Mesendoderm (in vitro differentiated cells): ENCODE measurements at regions not wholly inside any gene's neighbourhood (a gene's known extent, or its start where the extent isn't known, plus 50 kb on each side); places are given as distances from the start of the nearest gene placed in this dataset.
A peak's percentile ranks its signal among the peaks of the same experiment; 100 is the strongest.

Experiments
- DNase-seq: peaks from one replicate; pipeline ENCODE4 v3.0.0; 2013
- H2AK5ac ChIP-seq: 2 replicates; pipeline ENCODE4 v1.6.1; 2013; ENCODE audit warnings: low read length, inconsistent platforms
- H2BK120ac ChIP-seq: 2 replicates; pipeline ENCODE4 v1.6.1; 2013; ENCODE audit warnings: low read depth, mild to moderate bottlenecking, low read length, moderate library complexity, mixed read lengths
- H2BK15ac ChIP-seq: replicated peaks from 2 replicates; pipeline ENCODE4 v1.6.1; 2013; ENCODE audit warnings: low read depth, mild to moderate bottlenecking, moderate library complexity
- H2BK5ac ChIP-seq: 2 replicates; pipeline ENCODE4 v1.6.1; 2013; ENCODE audit warnings: low read length, inconsistent platforms
- H3K18ac ChIP-seq: 2 replicates; pipeline ENCODE4 v1.6.1; 2013; ENCODE audit warnings: mild to moderate bottlenecking, low read length, mixed read lengths
- H3K23ac ChIP-seq: one replicate; pipeline ENCODE4 v1.6.1; 2013; ENCODE audit warnings: low read length
- H3K27ac ChIP-seq: 2 replicates; pipeline ENCODE4 v1.5.1; 2013; ENCODE audit warnings: low read depth, mild to moderate bottlenecking, inconsistent platforms, low read length, moderate library complexity
- H3K27me3 ChIP-seq: 2 replicates; pipeline ENCODE4 v1.6.1; 2013; ENCODE audit warnings: low read length, control low read depth, mild to moderate bottlenecking, inconsistent platforms; ENCODE audit not compliant: insufficient read depth, poor library complexity
- H3K36me3 ChIP-seq: 2 replicates; pipeline ENCODE4 v1.6.1; 2013; ENCODE audit warnings: low read length, inconsistent platforms; ENCODE audit not compliant: control insufficient read depth, insufficient read depth
- H3K4ac ChIP-seq: one replicate; pipeline ENCODE4 v1.6.1; 2013; ENCODE audit warnings: low read depth, mild to moderate bottlenecking, low read length, moderate library complexity
- H3K4me1 ChIP-seq: 2 replicates; pipeline ENCODE4 v1.6.1; 2013; ENCODE audit warnings: low read depth, low read length, inconsistent platforms; ENCODE audit not compliant: control insufficient read depth
- H3K4me2 ChIP-seq: 2 replicates; pipeline ENCODE4 v1.6.1; 2013; ENCODE audit warnings: low read length
- H3K4me3 ChIP-seq: 2 replicates; pipeline ENCODE4 v1.5.1; 2013; ENCODE audit warnings: mild to moderate bottlenecking, low read length
- H3K56ac ChIP-seq: one replicate; pipeline ENCODE4 v1.6.1; 2013; ENCODE audit warnings: low read length
- H3K79me1 ChIP-seq: 2 replicates; pipeline ENCODE4 v1.6.1; 2013; ENCODE audit warnings: low read length, inconsistent platforms
- H3K79me2 ChIP-seq: 2 replicates; pipeline ENCODE4 v1.6.1; 2013; ENCODE audit warnings: mild to moderate bottlenecking, low read length; ENCODE audit not compliant: control insufficient read depth, insufficient read depth
- H3K9ac ChIP-seq: 2 replicates; pipeline ENCODE4 v1.6.1; 2013; ENCODE audit warnings: low read length, inconsistent platforms
- H4K5ac ChIP-seq: one replicate; pipeline ENCODE4 v1.6.1; 2013; ENCODE audit warnings: low read length
- H4K8ac ChIP-seq: one replicate; pipeline ENCODE4 v1.6.1; 2013; ENCODE audit warnings: low read depth, mild to moderate bottlenecking, control low read depth, low read length, moderate library complexity
- WGBS: extraction: QIAGEN DNeasy Blood & Tissue Kit; methylation state at CpG from one replicate; pipeline ENCODE4 v1.1.7; 2013; ENCODE audit warnings: low lambda C conversion rate, missing lambda C conversion rate; ENCODE audit not compliant: insufficient coverage; ENCODE audit errors: extremely low coverage; 5-methylcytosine and 5-hydroxymethylcytosine counted together

DNA sequence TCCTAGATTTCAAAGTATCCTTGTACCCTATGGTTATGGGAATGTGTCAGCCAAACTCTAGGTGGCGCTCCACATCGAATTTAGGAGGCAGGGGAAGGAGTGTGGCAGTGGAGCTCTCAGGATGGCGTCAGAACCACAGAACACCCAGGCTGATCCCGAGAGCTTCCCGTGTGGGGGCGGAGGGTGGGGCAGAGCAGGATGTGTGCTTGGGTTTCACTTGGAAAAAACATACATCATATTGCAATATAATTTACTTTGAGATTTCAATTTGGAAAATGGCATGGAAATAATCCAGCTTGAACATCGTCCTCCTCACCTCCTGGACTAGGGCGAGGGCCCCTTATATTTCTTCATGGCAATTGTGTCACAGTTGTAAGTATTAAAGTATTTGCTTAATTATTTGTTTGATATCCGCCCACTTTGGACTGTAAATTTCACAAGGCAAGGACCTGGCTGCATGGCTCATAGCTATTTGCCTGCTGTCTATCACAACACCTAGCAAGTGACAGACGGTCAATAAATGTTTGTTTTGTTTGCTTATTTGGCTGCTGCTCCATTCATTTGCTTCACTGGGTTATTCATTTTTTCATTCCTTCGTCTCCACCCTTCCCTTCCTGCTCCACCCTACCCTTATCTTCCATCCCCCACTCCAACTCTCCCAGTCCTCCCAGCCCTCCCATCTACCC, 221.5 kb upstream of the HMGA2 start:
- H2BK15ac ChIP-seq = peak overlapping the region; percentile 23
- H3K36me3 ChIP-seq = no peaks in the 10 kb centered on the region
- H3K56ac ChIP-seq = peak overlapping the region; percentile 57
- H3K79me1 ChIP-seq = no peaks in the 10 kb centered on the region
- no peak overlapping the region for H2AK5ac ChIP-seq
- H2BK120ac ChIP-seq = no peak overlapping the region
- H3K4me2 ChIP-seq = no peak overlapping the region
- DNase-seq = peak; percentile 92
- no peaks in the 10 kb centered on the region for H3K27me3 ChIP-seq
- no CpG with 5 or more reads among the region's 11 CpGs for WGBS
- peak overlapping the region; percentile 65 for H3K18ac ChIP-seq
- H3K4ac ChIP-seq = no peak overlapping the region
- H3K4me1 ChIP-seq = peaks cover 4% of the 10 kb centered on the region
- H2BK5ac ChIP-seq = no peak overlapping the region
- H3K4me3 ChIP-seq = no peak overlapping the region
- H4K8ac ChIP-seq = no peak overlapping the region
- H3K23ac ChIP-seq = no peak overlapping the region
- H3K9ac ChIP-seq = no peak overlapping the region
- H4K5ac ChIP-seq = no peak overlapping the region
- peak overlapping the region; percentile 53 for H3K27ac ChIP-seq
- no peaks in the 10 kb centered on the region for H3K79me2 ChIP-seq

DNA sequence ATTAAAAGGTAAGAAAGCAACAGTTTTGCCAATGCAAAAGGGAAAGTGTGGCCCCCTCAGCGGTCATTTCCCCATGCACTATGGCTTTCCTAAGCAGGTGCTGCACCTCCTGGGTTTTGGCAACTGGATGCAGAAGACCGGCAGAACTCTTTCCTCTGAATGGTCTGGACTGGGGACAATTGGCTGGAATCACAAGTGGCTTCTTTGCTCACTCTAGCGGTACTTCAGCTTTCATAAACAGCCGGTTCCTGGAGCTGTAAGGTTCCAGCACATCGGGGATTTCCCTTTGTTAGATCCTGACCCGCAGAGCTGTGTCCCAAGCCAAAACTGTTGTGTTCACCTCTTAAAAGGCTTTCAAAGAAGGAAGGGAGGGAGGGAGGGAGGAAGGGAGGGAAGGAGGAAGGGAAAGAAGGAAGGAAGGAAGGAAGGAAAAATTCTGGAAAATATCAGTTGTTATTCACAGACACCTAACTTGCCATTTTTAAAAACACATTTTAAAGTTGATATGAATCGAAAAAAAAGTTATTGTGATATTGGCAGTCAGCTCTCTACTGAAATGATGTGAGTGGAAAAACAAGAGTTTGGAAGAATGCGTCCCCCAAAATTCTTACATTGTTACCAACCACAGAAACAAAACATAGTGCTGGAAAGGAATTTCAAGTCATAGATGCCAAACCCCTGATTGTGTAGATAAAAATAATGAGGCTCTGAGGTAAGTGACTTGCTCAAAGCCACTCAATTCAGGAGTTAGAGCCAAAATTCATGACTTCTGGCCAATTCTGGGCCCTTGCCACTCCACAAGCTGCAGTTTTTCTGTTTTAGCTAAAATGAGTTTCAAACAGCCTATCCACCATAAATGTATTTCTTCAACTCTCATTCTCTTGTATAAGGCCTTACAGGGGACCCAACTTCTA, 220.6 kb upstream of the HMGA2 start:
- Histone ChIP-seq H2BK120ac (peak overlapping the region; percentile 82), H3K27me3 (no peaks in the 10 kb centered on the region), H3K79me2 (no peaks in the 10 kb centered on the region), H3K4me3 (no peak overlapping the region), H4K8ac (no peak overlapping the region), H3K79me1 (no peaks in the 10 kb centered on the region), H3K23ac (no peak overlapping the region), H3K18ac (peak overlapping the region; percentile 65), H3K4ac (no peak overlapping the region), H3K4me1 (peaks cover 3% of the 10 kb centered on the region), H3K56ac (peak overlapping the region; percentile 43), H4K5ac (no peak overlapping the region), H2AK5ac (no peak overlapping the region), H3K36me3 (no peaks in the 10 kb centered on the region), H2BK5ac (no peak overlapping the region), H3K27ac (peak overlapping the region; percentile 77), H3K9ac (no peak overlapping the region), H3K4me2 (no peak overlapping the region), H2BK15ac (peak overlapping the region; percentile 64)
- peak; percentile 69 for DNase-seq
- no CpG with 5 or more reads among the region's 8 CpGs for WGBS

DNA sequence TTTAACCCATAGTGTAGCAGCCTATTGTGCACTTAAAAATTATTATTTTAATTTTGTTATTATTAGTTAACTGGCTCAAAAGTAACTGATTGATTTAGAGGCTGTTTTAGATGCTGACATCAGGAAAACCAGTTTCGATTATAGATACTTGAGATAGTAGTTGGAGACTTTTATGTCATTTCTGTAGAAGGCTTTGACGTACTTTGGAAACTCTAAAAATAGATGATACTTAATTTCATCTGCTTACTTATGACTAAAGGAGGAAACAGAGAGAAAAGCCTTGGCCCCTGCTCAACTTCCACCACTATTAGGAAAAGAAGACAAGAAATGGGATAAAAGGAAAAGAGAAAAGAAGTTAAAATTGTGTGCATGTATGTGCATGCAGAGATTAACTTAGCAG, 219.3 kb upstream of the HMGA2 start:
- no peak for DNase-seq
- H2AK5ac ChIP-seq = no peak overlapping the region
- no peak overlapping the region for H3K56ac ChIP-seq
- H3K79me2 ChIP-seq = no peaks in the 10 kb centered on the region
- no peak overlapping the region for H4K8ac ChIP-seq
- H4K5ac ChIP-seq = no peak overlapping the region
- no peak overlapping the region for H3K4me2 ChIP-seq
- no peak overlapping the region for H2BK15ac ChIP-seq
- H3K27me3 ChIP-seq = no peaks in the 10 kb centered on the region
- H3K4me3 ChIP-seq = no peak overlapping the region
- H3K23ac ChIP-seq = no peak overlapping the region
- H3K27ac ChIP-seq = no peak overlapping the region
- H3K36me3 ChIP-seq = no peaks in the 10 kb centered on the region
- H3K4ac ChIP-seq = no peak overlapping the region
- H3K18ac ChIP-seq = no peak overlapping the region
- no peaks in the 10 kb centered on the region for H3K79me1 ChIP-seq
- no CpG with 5 or more reads among the region's 2 CpGs for WGBS
- H2BK5ac ChIP-seq = no peak overlapping the region
- H3K4me1 ChIP-seq = peaks cover 3% of the 10 kb centered on the region
- no peak overlapping the region for H3K9ac ChIP-seq
- H2BK120ac ChIP-seq = no peak overlapping the region

DNA sequence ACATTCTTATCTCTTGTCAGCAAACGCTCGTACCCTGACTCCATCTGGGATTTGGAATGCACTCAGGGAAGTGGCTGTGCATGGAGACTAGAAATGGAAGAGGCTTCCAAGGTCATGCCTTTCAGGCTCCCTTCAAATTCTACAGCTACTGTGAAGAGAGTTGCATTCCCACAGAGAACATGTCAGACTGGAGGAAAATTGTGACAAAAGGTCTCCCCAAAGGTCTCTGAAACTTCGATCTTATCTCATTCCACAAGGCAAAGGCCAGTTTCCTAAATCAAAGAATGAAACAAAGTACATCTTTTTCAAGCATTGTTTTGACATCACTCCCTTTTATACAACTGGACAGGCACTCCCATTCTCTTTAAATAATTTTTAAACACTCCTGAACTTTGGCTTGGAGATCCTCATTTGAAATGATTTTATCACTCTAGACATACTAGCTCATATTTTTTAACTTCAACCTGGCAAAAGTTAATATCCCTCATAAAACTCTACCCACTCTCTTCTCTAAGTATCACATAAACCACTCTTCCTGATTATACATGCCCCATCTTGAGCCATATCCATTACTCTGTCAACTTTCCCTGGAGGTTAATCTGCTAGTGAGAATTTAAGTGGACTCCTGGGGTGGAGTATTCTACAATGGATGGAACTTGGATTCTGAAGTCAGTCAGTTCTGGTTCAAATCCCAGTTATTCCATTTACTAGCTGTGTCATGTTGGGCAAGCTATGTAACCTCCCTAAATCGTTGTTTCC, 218.1 kb upstream of the HMGA2 start:
- DNase-seq = no peak
- peaks cover 3% of the 10 kb centered on the region for H3K4me1 ChIP-seq
- no peaks in the 10 kb centered on the region for H3K36me3 ChIP-seq
- H3K4me2 ChIP-seq = no peak overlapping the region
- H3K79me2 ChIP-seq = no peaks in the 10 kb centered on the region
- no peak overlapping the region for H3K9ac ChIP-seq
- no peak overlapping the region for H3K27ac ChIP-seq
- H3K4ac ChIP-seq = no peak overlapping the region
- H3K23ac ChIP-seq = no peak overlapping the region
- no peak overlapping the region for H2BK15ac ChIP-seq
- no peak overlapping the region for H4K8ac ChIP-seq
- no peak overlapping the region for H3K18ac ChIP-seq
- no peak overlapping the region for H2BK5ac ChIP-seq
- no peak overlapping the region for H3K56ac ChIP-seq
- no peaks in the 10 kb centered on the region for H3K79me1 ChIP-seq
- WGBS = no CpG with 5 or more reads among the region's 4 CpGs
- no peak overlapping the region for H3K4me3 ChIP-seq
- H4K5ac ChIP-seq = no peak overlapping the region
- H2AK5ac ChIP-seq = no peak overlapping the region
- H3K27me3 ChIP-seq = no peaks in the 10 kb centered on the region
- H2BK120ac ChIP-seq = no peak overlapping the region

DNA sequence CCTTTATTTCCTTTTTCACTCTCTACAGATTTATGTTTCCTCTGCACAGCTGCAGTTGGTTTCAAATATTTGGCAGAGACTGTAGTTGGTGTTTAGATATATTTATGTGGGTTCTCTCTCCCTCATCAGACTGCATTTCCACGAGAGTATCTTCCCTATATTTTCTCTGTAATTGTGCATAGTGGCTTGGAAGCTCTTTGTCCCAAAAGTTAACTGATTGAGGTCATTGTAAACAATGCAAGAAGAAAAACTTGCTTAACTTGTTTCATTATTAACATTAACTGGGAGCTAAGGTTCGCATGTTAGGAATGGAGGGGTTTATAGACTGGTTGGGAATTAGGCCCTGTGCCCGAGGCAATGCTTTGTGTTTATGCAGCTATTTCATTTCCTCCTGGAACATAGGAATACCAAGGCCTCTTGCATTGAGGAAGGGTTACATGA, 216.9 kb upstream of the HMGA2 start:
- no peak overlapping the region for H3K23ac ChIP-seq
- H3K56ac ChIP-seq = no peak overlapping the region
- no peak overlapping the region for H2BK120ac ChIP-seq
- no peak overlapping the region for H2AK5ac ChIP-seq
- no peak overlapping the region for H3K4me2 ChIP-seq
- H3K4me1 ChIP-seq = peaks cover 3% of the 10 kb centered on the region
- no peak overlapping the region for H3K9ac ChIP-seq
- H2BK5ac ChIP-seq = no peak overlapping the region
- no peak overlapping the region for H3K4ac ChIP-seq
- no peak overlapping the region for H3K27ac ChIP-seq
- H3K4me3 ChIP-seq = no peak overlapping the region
- no CpG with 5 or more reads among the region's 3 CpGs for WGBS
- no peak overlapping the region for H4K8ac ChIP-seq
- H3K36me3 ChIP-seq = no peaks in the 10 kb centered on the region
- H4K5ac ChIP-seq = no peak overlapping the region
- no peak overlapping the region for H2BK15ac ChIP-seq
- H3K27me3 ChIP-seq = no peaks in the 10 kb centered on the region
- H3K79me1 ChIP-seq = no peaks in the 10 kb centered on the region
- H3K18ac ChIP-seq = no peak overlapping the region
- H3K79me2 ChIP-seq = no peaks in the 10 kb centered on the region
- DNase-seq = peak; percentile 78
